ENCODE measurements at regions not wholly inside any gene's neighbourhood (a gene's known extent, or its start where the extent isn't known, plus 50 kb on each side); places are given as distances from the start of the nearest gene placed in this dataset.

GRCh38 chr15:93987068-93987467, 244.3 kb upstream of the MCTP2 start (continued):
- TF ChIP-seq ZNF532 (CRISPR knock-in tag; IDR thresholded peaks at IDR 0.05; ENCODE audit: borderline replicate concordance) (no peak), GTF2I (CRISPR knock-in tag; conservative IDR thresholded peaks at IDR 0.05) (no peak), SMAD4 (CRISPR knock-in tag; IDR thresholded peaks at IDR 0.05) (no peak), PREB (CRISPR knock-in tag; IDR thresholded peaks at IDR 0.05; ENCODE audit: borderline replicate concordance) (no peak), FOXK1 (CRISPR knock-in tag; IDR thresholded peaks at IDR 0.05) (no peak), JAZF1 (CRISPR knock-in tag; IDR thresholded peaks at IDR 0.05) (no peak), MXD4 (CRISPR knock-in tag; IDR thresholded peaks at IDR 0.05; ENCODE audit: borderline replicate concordance) (no peak), ZNF138 (CRISPR knock-in tag; conservative IDR thresholded peaks at IDR 0.05) (no peak), E2F1 (CRISPR knock-in tag; IDR thresholded peaks at IDR 0.05) (no peak), ZSCAN18 (CRISPR knock-in tag; IDR thresholded peaks at IDR 0.05) (no peak), NFATC4 (CRISPR knock-in tag; IDR thresholded peaks at IDR 0.05) (no peak), IRF1 (CRISPR knock-in tag; IDR thresholded peaks at IDR 0.05) (no peak), ZNF396 (CRISPR knock-in tag; IDR thresholded peaks at IDR 0.05; ENCODE audit: borderline replicate concordance) (no peak)

- ATAC-seq: no peak
- Mint-ChIP-seq H3K27ac (no peak overlapping the region), H3K27me3 (ENCODE audit: low read depth) (no peaks in the 10 kb centered on the region), H3K36me3 (no peaks in the 10 kb centered on the region), H3K4me3 (no peak overlapping the region), H3K4me1 (no peaks in the 10 kb centered on the region), H3K9me3 (peaks cover 3% of the 10 kb centered on the region)
- ChIA-PET POLR2A (no interaction called here), CTCF (interaction anchor here (1.6 to 2.5 kb wide), 2 partner anchors 11 to 133 kb away, joined by 3 to 11 read pairs; no protein-coding TSS in a partner anchor)
- DNase-seq (ENCODE audit: low spot score): no peak
- TF ChIP-seq AR (CRISPR knock-in tag; IDR thresholded peaks at IDR 0.05): no peak
- TF ChIP-seq ESRRA (CRISPR knock-in tag; IDR thresholded peaks at IDR 0.05; ENCODE audit: borderline replicate concordance): no peak
- TF ChIP-seq TEAD4 (CRISPR knock-in tag; IDR thresholded peaks at IDR 0.05): no peak
- TF ChIP-seq MAX (CRISPR knock-in tag; IDR thresholded peaks at IDR 0.05): no peak
- TF ChIP-seq ZNF671 (CRISPR knock-in tag; IDR thresholded peaks at IDR 0.05): no peak
- TF ChIP-seq ZBTB21 (CRISPR knock-in tag; IDR thresholded peaks at IDR 0.05; ENCODE audit: borderline replicate concordance): no peak
- TF ChIP-seq ATF3 (CRISPR knock-in tag; conservative IDR thresholded peaks at IDR 0.05): no peak
- TF ChIP-seq ZBTB43 (CRISPR knock-in tag; IDR thresholded peaks at IDR 0.05): no peak
- no peak for TF ChIP-seq NFE2L1 (CRISPR knock-in tag; IDR thresholded peaks at IDR 0.05)
Observed at GRCh38 chr15:93986400-93986984, 244.9 kb upstream of the MCTP2 start.
